SK-N-SH (cell line): ENCODE measurements at regions not wholly inside any gene's neighbourhood (a gene's known extent, or its start where the extent isn't known, plus 50 kb on each side); places are given as distances from the start of the nearest gene placed in this dataset.

Source experiments
- CTCF ChIA-PET: fragments of 300-600, 350-600 bp; formaldehyde crosslinking; extraction: SDS; loops from one replicate; lab custom pipeline; 2021; lab: Yijun Ruan, JAX
- POLR2A ChIA-PET: fragments of 350-600 bp; sonication (Branson Sonifier 250); formaldehyde crosslinking; extraction: SDS; loops from one replicate; lab custom pipeline; 2020; ENCODE audit warnings: antibody characterized with exemption, inconsistent platforms; lab: Yijun Ruan, JAX
- DNase-seq: peaks from one replicate; pipeline ENCODE4 v3.0.0; 2012
- H2AFZ ChIP-seq: fragments of 200-600 bp; sonication (generic); 2 replicates; pipeline ENCODE4 v1.8.1; 2016; ENCODE audit warnings: antibody characterized with exemption, mild to moderate bottlenecking, low read depth
- H3F3A ChIP-seq: fragments of 200-600 bp; sonication (generic); replicated peaks from 2 replicates; pipeline ENCODE3; 2016; ENCODE audit warnings: antibody characterized with exemption, mild to moderate bottlenecking; ENCODE audit not compliant: insufficient read depth
- H3K27ac ChIP-seq, 2 experiments: fragments of 200-500 bp in 1 of 2; fragments of 200-600 bp in 1 of 2; sonication (Bioruptor generic) in 1 of 2; sonication (generic), shearing (Covaris generic) in 1 of 2; 2 replicates each; pipeline versions ENCODE4 v1.5.1 to v1.6.1; 2014 to 2016; ENCODE audit warnings: low read depth in 2 of 2, inconsistent platforms in 1 of 2, low read length in 1 of 2, mild to moderate bottlenecking in 1 of 2, mixed read lengths in 1 of 2
- H3K27me3 ChIP-seq: fragments of 200-600 bp; sonication (generic), shearing (Covaris generic); 2 replicates; pipeline ENCODE4 v1.6.1; 2016; ENCODE audit warnings: mixed run types; ENCODE audit not compliant: insufficient read depth
- H3K36me3 ChIP-seq, 2 experiments: fragments of 200-500 bp in 1 of 2; fragments of 200-600 bp in 1 of 2; sonication (Bioruptor generic) in 1 of 2; sonication (generic) in 1 of 2; replicated peaks in 1 of 2; 2 replicates each; pipeline versions ENCODE3 to v1.5.1; 2014 to 2016; ENCODE audit warnings: low read length in 1 of 2, mild to moderate bottlenecking in 1 of 2; ENCODE audit not compliant: insufficient read depth in 2 of 2, control insufficient read depth in 1 of 2
- H3K4me1 ChIP-seq, 2 experiments: fragments of 200-500 bp in 1 of 2; fragments of 200-600 bp in 1 of 2; sonication (Bioruptor generic) in 1 of 2; sonication (generic), shearing (Covaris generic) in 1 of 2; 2 replicates each; pipeline versions ENCODE4 v1.5.1 to v1.6.1; 2014 to 2016; ENCODE audit warnings: low read depth in 1 of 2, low read length in 1 of 2, mixed run types in 1 of 2; ENCODE audit not compliant: insufficient read depth in 2 of 2, control insufficient read depth in 1 of 2
- H3K4me2 ChIP-seq: fragments of 200-600 bp; sonication (generic), shearing (Covaris generic); 2 replicates; pipeline ENCODE4 v1.6.1; 2017; ENCODE audit warnings: mixed run types
- H3K4me3 ChIP-seq, 2 experiments: fragments of 200-500 bp in 1 of 2; fragments of 200-600 bp in 1 of 2; sonication (Bioruptor generic) in 1 of 2; sonication (generic), shearing (Covaris generic) in 1 of 2; 2 replicates each; pipeline versions ENCODE4 v1.5.1 to v1.8.1; 2014 to 2016; ENCODE audit warnings: low read depth in 2 of 2, inconsistent platforms in 1 of 2, low read length in 1 of 2, mild to moderate bottlenecking in 1 of 2, mixed read lengths in 1 of 2, moderate library complexity in 1 of 2
- H3K79me2 ChIP-seq: fragments of 200-600 bp; sonication (generic); 2 replicates; pipeline ENCODE4 v1.8.1; 2017; ENCODE audit warnings: mild to moderate bottlenecking; ENCODE audit not compliant: insufficient read depth
- H3K9ac ChIP-seq: fragments of 200-600 bp; sonication (generic); 2 replicates; pipeline ENCODE4 v1.6.1; 2017; ENCODE audit warnings: mixed run types
- H3K9me2 ChIP-seq: fragments of 200-600 bp; sonication (generic); 2 replicates; pipeline ENCODE4 v1.6.1; 2017; ENCODE audit warnings: mixed run types
- H3K9me3 ChIP-seq: fragments of 200-600 bp; sonication (generic); 2 replicates; pipeline ENCODE4 v1.6.1; 2017; ENCODE audit warnings: mixed run types, mild to moderate bottlenecking, moderate library complexity
- H4K20me1 ChIP-seq: fragments of 200-600 bp; sonication (generic); 2 replicates; pipeline ENCODE4 v1.6.1; 2017; ENCODE audit warnings: mild to moderate bottlenecking, mixed run types; ENCODE audit not compliant: insufficient read depth
- ELF1 ChIP-seq: IDR thresholded peaks from 2 replicates; pipeline ENCODE4 v1.4.0; 2012
- EZH2phosphoT487 ChIP-seq: fragments of 200-600 bp; sonication (generic); IDR thresholded peaks from 2 replicates; pipeline ENCODE4 v1.6.1; 2017; ENCODE audit warnings: low read depth, mixed run types, mild to moderate bottlenecking, antibody characterized with exemption, moderate library complexity, borderline replicate concordance
- FOSL2 ChIP-seq: IDR thresholded peaks from 2 replicates; pipeline ENCODE4 v1.4.0; 2012; ENCODE audit warnings: low read depth, mild to moderate bottlenecking, moderate library complexity, borderline replicate concordance
- FOXJ3 ChIP-seq: sonication (generic); formaldehyde crosslinking; IDR thresholded peaks from 2 replicates; pipeline ENCODE4 v1.5.1; 2020; ENCODE audit warnings: mild to moderate bottlenecking, missing genetic modification reagents
- JUND ChIP-seq: IDR thresholded peaks from 2 replicates; pipeline ENCODE4 v1.4.0; 2012
- MEF2A ChIP-seq: IDR thresholded peaks from 2 replicates; pipeline ENCODE4 v1.4.0; 2012; ENCODE audit warnings: low read depth, borderline replicate concordance
- NRF1 ChIP-seq: IDR thresholded peaks from 2 replicates; pipeline ENCODE4 v1.6.1; 2012; ENCODE audit warnings: low read depth, mild to moderate bottlenecking, low read length
- RCOR1 ChIP-seq: fragments of 150-350 bp; IDR thresholded peaks from 2 replicates; pipeline ENCODE4 v1.6.1; 2017; ENCODE audit warnings: antibody characterized with exemption, low read length
- RFX5 ChIP-seq: IDR thresholded peaks from 2 replicates; pipeline ENCODE4 v1.6.1; 2012; ENCODE audit warnings: mild to moderate bottlenecking, improper control_type of control experiment, low read length
- RXRA ChIP-seq: IDR thresholded peaks from 2 replicates; pipeline ENCODE4 v1.4.0; 2012; ENCODE audit warnings: low read depth, mild to moderate bottlenecking, borderline replicate concordance
- SIN3A ChIP-seq: IDR thresholded peaks from 2 replicates; pipeline ENCODE4 v1.6.1; 2012; ENCODE audit warnings: low read depth, mild to moderate bottlenecking, low read length, moderate library complexity, borderline replicate concordance
- SMC3 ChIP-seq: IDR thresholded peaks from 2 replicates; pipeline ENCODE4 v1.6.1; 2012; ENCODE audit warnings: low read depth, low read length, improper control_type of control experiment
- TCF12 ChIP-seq: IDR thresholded peaks from 2 replicates; pipeline ENCODE4 v1.4.0; 2012
- TEAD4 ChIP-seq: IDR thresholded peaks from 2 replicates; pipeline ENCODE4 v1.4.0; 2012; ENCODE audit warnings: mild to moderate bottlenecking, borderline replicate concordance; ENCODE audit not compliant: insufficient read depth
- USF2 ChIP-seq: fragments of 150-350 bp; IDR thresholded peaks from 2 replicates; pipeline ENCODE4 v1.6.1; 2017; ENCODE audit warnings: antibody characterized with exemption, low read length, low read depth, borderline replicate concordance
- YY1 ChIP-seq: IDR thresholded peaks from 2 replicates; pipeline ENCODE4 v1.4.0; 2012; ENCODE audit warnings: low read depth, mild to moderate bottlenecking
- WGBS: methylation state at CpG from one replicate; pipeline ENCODE4 v1.1.6; 2017; ENCODE audit warnings: low lambda C conversion rate; 5-methylcytosine and 5-hydroxymethylcytosine counted together
- TF ChIP-seq, protein P1 (sequence below): IDR thresholded peaks from 2 replicates; pipeline ENCODE4; 2012
- TF ChIP-seq, protein P2 (sequence below): IDR thresholded peaks from 2 replicates; pipeline ENCODE4 v1.6.1; 2012; ENCODE audit warnings: mild to moderate bottlenecking, low read depth, low read length, moderate library complexity

- Histone ChIP-seq H3K27me3 (no peaks in the 10 kb centered on the region), H3K9me2 (no peaks in the 10 kb centered on the region; the same call in 1 of the 2 replicates), H3K9ac (no peak overlapping the region), H3K4me2 (no peak overlapping the region), H3K4me1 (no peaks in the 10 kb centered on the region; a peak in 1 of 4 replicates), H3F3A (no peaks in the 10 kb centered on the region), H4K20me1 (no peaks in the 10 kb centered on the region), H2AFZ (no peak overlapping the region), H3K27ac (no peak overlapping the region), H3K79me2 (no peaks in the 10 kb centered on the region), H3K9me3 (peaks cover 3% of the 10 kb centered on the region; the same call in 1 of the 2 replicates), H3K4me3 (no peak overlapping the region), H3K36me3 (no peaks in the 10 kb centered on the region)
- 99% methylated on average over 5 of the region's 5 CpGs for WGBS
- TF ChIP-seq YY1 (no peak), MEF2A (no peak), NRF1 (no peak), RCOR1 (no peak), JUND (no peak), FOXJ3 (CRISPR knock-in tag) (no peak), EZH2phosphoT487 (no peak), TCF12 (no peak), SMC3 (no peak), TEAD4 (no peak), ELF1 (no peak), USF2 (no peak), RFX5 (no peak), RXRA (no peak), FOSL2 (no peak), SIN3A (no peak)
- TF ChIP-seq, protein P1, sequence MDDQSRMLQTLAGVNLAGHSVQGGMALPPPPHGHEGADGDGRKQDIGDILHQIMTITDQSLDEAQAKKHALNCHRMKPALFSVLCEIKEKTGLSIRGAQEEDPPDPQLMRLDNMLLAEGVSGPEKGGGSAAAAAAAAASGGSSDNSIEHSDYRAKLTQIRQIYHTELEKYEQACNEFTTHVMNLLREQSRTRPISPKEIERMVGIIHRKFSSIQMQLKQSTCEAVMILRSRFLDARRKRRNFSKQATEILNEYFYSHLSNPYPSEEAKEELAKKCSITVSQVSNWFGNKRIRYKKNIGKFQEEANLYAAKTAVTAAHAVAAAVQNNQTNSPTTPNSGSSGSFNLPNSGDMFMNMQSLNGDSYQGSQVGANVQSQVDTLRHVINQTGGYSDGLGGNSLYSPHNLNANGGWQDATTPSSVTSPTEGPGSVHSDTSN, result no peak
- TF ChIP-seq, protein P2, sequence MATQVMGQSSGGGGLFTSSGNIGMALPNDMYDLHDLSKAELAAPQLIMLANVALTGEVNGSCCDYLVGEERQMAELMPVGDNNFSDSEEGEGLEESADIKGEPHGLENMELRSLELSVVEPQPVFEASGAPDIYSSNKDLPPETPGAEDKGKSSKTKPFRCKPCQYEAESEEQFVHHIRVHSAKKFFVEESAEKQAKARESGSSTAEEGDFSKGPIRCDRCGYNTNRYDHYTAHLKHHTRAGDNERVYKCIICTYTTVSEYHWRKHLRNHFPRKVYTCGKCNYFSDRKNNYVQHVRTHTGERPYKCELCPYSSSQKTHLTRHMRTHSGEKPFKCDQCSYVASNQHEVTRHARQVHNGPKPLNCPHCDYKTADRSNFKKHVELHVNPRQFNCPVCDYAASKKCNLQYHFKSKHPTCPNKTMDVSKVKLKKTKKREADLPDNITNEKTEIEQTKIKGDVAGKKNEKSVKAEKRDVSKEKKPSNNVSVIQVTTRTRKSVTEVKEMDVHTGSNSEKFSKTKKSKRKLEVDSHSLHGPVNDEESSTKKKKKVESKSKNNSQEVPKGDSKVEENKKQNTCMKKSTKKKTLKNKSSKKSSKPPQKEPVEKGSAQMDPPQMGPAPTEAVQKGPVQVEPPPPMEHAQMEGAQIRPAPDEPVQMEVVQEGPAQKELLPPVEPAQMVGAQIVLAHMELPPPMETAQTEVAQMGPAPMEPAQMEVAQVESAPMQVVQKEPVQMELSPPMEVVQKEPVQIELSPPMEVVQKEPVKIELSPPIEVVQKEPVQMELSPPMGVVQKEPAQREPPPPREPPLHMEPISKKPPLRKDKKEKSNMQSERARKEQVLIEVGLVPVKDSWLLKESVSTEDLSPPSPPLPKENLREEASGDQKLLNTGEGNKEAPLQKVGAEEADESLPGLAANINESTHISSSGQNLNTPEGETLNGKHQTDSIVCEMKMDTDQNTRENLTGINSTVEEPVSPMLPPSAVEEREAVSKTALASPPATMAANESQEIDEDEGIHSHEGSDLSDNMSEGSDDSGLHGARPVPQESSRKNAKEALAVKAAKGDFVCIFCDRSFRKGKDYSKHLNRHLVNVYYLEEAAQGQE, result no peak
- POLR2A ChIA-PET, result no interaction called here
- no peak for DNase-seq
- CTCF ChIA-PET, result interaction anchor here (1.5 kb wide), 1 partner anchor 11 kb away, joined by 4 read pairs; no protein-coding TSS in a partner anchor
Observed at GRCh38 chr6:155646443-155646842, 190.8 kb upstream of the NOX3 start.
